Pancreas (tissue), 10 donors: ENCODE measurements at regions not wholly inside any gene's neighbourhood (a gene's known extent, or its start where the extent isn't known, plus 50 kb on each side); places are given as distances from the start of the nearest gene placed in this dataset.
A peak's percentile ranks its signal among the peaks of the same experiment; 100 is the strongest.

Source experiments
- ATAC-seq, 4 donors: fragments of 200-7000 bp; cut with Tn5 transposase; one replicate each; pipeline versions ENCODE4 v1.8.0 to v1.9.1; 2020; ENCODE audit warnings: mild to moderate bottlenecking in 4 of 4, moderate library complexity in 4 of 4
- DNase-seq, 6 donors: peaks; one replicate each; pipeline ENCODE4 v3.0.0-alpha.2; 2020
- FAIRE-seq: peaks from 2 replicates; lab custom pipeline; 2012; peaks lifted over from hg19 to GRCh38; lab: Jason Lieb, UNC
- H3K27ac ChIP-seq, 4 donors: fragments of 200-600 bp; sonication (generic); 1 replicate in 3 of 4; 2 replicates in 1 of 4; pipeline versions ENCODE4 v1.5.0 to v1.8.0; 2020
- H3K27me3 ChIP-seq, 4 donors: fragments of 200-600 bp; one replicate each; pipeline ENCODE4 v1.8.0; 2021
- H3K36me3 ChIP-seq, 3 donors: fragments of 200-600 bp; sonication (generic) in 1 of 3; one replicate each; pipeline versions ENCODE4 v1.5.0 to v1.8.0; 2020 to 2021
- H3K4me1 ChIP-seq, 3 donors: fragments of 200-600 bp; one replicate each; pipeline ENCODE4 v1.8.0; 2021
- H3K4me3 ChIP-seq, 4 donors: fragments of 200-600 bp; sonication (generic) in 2 of 4; one replicate each; pipeline versions ENCODE4 v1.5.0 to v1.8.0; 2020 to 2021
- H3K9me3 ChIP-seq, 4 donors: fragments of 200-600 bp; one replicate each; pipeline ENCODE4 v1.8.0; 2021
- CTCF ChIP-seq, 4 donors: fragments of 200-600 bp; sonication (generic) in 3 of 4; IDR thresholded peaks; one replicate each; pipeline versions ENCODE4 v1.5.0 to v1.8.0; 2021; ENCODE audit warnings: antibody characterized with exemption in 4 of 4
- WGBS, 2 donors: extraction: QIAGEN DNeasy Blood & Tissue Kit; methylation state at CpG; one replicate each; pipeline ENCODE4 v1.1.7; 2013; 5-methylcytosine and 5-hydroxymethylcytosine counted together
- intact Hi-C, 3 donors: fragments of 100-400 bp; cut with DNase I; formaldehyde crosslinking; loops; one replicate each; pipeline versions ENCODE4 v1.11.1 to v1.14.2; 2022
- donor health status: healthy with polysubstance abuse.
- donor health status: DM: no; HTN: no; CAD: no; lungs with moderate emphysema.
- donor health status: DM: no; HTN: no; CAD: no.
- donor health status: control.
- donor health status: control.
- donor health status: Bipolar disorder and iron deficiency.
- donor health status: DM: yes; HTN: yes; CAD: no.
- donor health status: DM: no; HTN: no; CAD: no.
- donor health status: DM: no; HTN: no; CAD: no.
- donor health status: DM: yes; HTN: yes; CAD: no.

GRCh38 chr3:6119367-6119766, 741.5 kb upstream of the GRM7 start:
- Histone ChIP-seq H3K27ac (no peak overlapping the region), H3K4me1 (peaks cover 2 to 6% (median 6%) of the 10 kb centered on the region in 3 donors), H3K4me3 (no peak overlapping the region), H3K36me3 (no peaks in the 10 kb centered on the region), H3K27me3 (no peaks in the 10 kb centered on the region), H3K9me3 (no peaks in the 10 kb centered on the region)
- DNase-seq (no peak), ATAC-seq (peak; percentile 34 to 83 (median 66)), FAIRE-seq (no peak)
- intact Hi-C loops = no loop called here
- WGBS, 2 donors = 24 to 31% methylated on average over 3 of the region's 3 CpGs
- TF ChIP-seq CTCF (IDR thresholded peaks at IDR 0.05) = no peak

GRCh38 chr3:6120786-6121185, 740.1 kb upstream of the GRM7 start:
- DNase-seq (no peak), FAIRE-seq (no peak), ATAC-seq (no peak)
- Histone ChIP-seq H3K9me3 (no peaks in the 10 kb centered on the region), H3K36me3 (no peaks in the 10 kb centered on the region), H3K27ac (no peak overlapping the region), H3K4me1 (peaks cover 2 to 14% (median 13%) of the 10 kb centered on the region in 3 donors), H3K27me3 (no peaks in the 10 kb centered on the region), H3K4me3 (no peak overlapping the region)
- 69 to 71% methylated on average over 5 of the region's 5 CpGs for WGBS, 2 donors
- TF ChIP-seq CTCF (IDR thresholded peaks at IDR 0.05) = no peak
- intact Hi-C loops = no loop called here

GRCh38 chr3:6124875-6125274, 736.0 kb upstream of the GRM7 start:
- peak overlapping the region in 2 of 4 donors; percentile 24 to 47 for H3K27ac ChIP-seq
- no peak overlapping the region for H3K4me3 ChIP-seq
- no peak for DNase-seq
- 21 to 23% methylated on average over 5 of the region's 5 CpGs for WGBS, 2 donors
- no peaks in the 10 kb centered on the region for H3K9me3 ChIP-seq
- no peak for FAIRE-seq
- H3K4me1 ChIP-seq = peaks cover 0 to 16% (median 9%) of the 10 kb centered on the region in 3 donors
- H3K36me3 ChIP-seq = no peaks in the 10 kb centered on the region
- peak in 2 of 4 donors; percentile 46 to 61 for ATAC-seq
- no peaks in the 10 kb centered on the region for H3K27me3 ChIP-seq
- no peak for TF ChIP-seq CTCF (IDR thresholded peaks at IDR 0.05)
- intact Hi-C loops = no loop called here

GRCh38 chr3:6125520-6125919, 735.4 kb upstream of the GRM7 start:
- no peaks in the 10 kb centered on the region for H3K27me3 ChIP-seq
- peak overlapping the region in 2 of 4 donors; percentile 24 to 47 for H3K27ac ChIP-seq
- H3K4me1 ChIP-seq = peaks cover 0 to 16% (median 7%) of the 10 kb centered on the region in 3 donors
- intact Hi-C loops = no loop called here
- no peak for TF ChIP-seq CTCF (IDR thresholded peaks at IDR 0.05)
- H3K4me3 ChIP-seq = no peak overlapping the region
- DNase-seq (peak in 4 of 6 donors; percentile 36 to 78 (median 68)), FAIRE-seq (no peak), ATAC-seq (peak; percentile 98 to 99 (median 99))
- H3K36me3 ChIP-seq = no peaks in the 10 kb centered on the region
- no peaks in the 10 kb centered on the region for H3K9me3 ChIP-seq
- 9 to 11% methylated on average over 3 of the region's 3 CpGs for WGBS, 2 donors

GRCh38 chr3:6132684-6133432, 728.1 kb upstream of the GRM7 start:
- no peak overlapping the region for H3K4me3 ChIP-seq
- 91 to 95% methylated on average over 8 of the region's 8 CpGs for WGBS, 2 donors
- no peak for FAIRE-seq
- no peaks in the 10 kb centered on the region for H3K4me1 ChIP-seq
- no peak overlapping the region for H3K27ac ChIP-seq
- no peak for DNase-seq
- intact Hi-C loops = no loop called here
- ATAC-seq = no peak
- no peaks in the 10 kb centered on the region for H3K9me3 ChIP-seq
- no peaks in the 10 kb centered on the region for H3K27me3 ChIP-seq
- no peaks in the 10 kb centered on the region for H3K36me3 ChIP-seq
- TF ChIP-seq CTCF (IDR thresholded peaks at IDR 0.05) = no peak
